ENCODE measurements at regions not wholly inside any gene's neighbourhood (a gene's known extent, or its start where the extent isn't known, plus 50 kb on each side); places are given as distances from the start of the nearest gene placed in this dataset.

DNA sequence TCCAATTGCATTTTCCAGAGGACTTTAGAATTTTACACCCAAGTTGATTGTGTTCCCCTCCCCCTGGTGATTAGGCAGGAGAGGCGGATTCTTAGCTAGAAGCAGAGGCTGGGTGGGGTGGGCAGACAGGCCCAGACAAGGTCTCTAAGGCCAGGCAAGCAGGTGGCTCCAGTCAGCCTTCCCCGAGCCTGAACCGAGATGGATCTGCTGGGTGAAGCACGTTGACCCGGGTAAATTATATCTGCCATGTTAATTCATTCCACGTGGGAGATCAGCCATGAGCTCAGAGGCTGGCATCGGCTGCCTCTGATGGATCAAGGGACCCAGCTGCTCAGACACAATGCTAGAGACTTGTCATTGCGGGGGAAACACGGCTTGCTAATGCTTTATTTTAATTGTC, 159.5 kb upstream of the MAFB start:
- no peak for DNase-seq (ENCODE audit: low spot score in 2 of 2, unreplicated experiment in 2 of 2)
- H3K27me3 Mint-ChIP-seq (ENCODE audit: low read depth): peaks cover 6% of the 10 kb centered on the region
- H3K9me3 Mint-ChIP-seq: peaks cover 8% of the 10 kb centered on the region
- H3K4me3 Mint-ChIP-seq: no peak overlapping the region
- TF ChIP-seq, protein P1, sequence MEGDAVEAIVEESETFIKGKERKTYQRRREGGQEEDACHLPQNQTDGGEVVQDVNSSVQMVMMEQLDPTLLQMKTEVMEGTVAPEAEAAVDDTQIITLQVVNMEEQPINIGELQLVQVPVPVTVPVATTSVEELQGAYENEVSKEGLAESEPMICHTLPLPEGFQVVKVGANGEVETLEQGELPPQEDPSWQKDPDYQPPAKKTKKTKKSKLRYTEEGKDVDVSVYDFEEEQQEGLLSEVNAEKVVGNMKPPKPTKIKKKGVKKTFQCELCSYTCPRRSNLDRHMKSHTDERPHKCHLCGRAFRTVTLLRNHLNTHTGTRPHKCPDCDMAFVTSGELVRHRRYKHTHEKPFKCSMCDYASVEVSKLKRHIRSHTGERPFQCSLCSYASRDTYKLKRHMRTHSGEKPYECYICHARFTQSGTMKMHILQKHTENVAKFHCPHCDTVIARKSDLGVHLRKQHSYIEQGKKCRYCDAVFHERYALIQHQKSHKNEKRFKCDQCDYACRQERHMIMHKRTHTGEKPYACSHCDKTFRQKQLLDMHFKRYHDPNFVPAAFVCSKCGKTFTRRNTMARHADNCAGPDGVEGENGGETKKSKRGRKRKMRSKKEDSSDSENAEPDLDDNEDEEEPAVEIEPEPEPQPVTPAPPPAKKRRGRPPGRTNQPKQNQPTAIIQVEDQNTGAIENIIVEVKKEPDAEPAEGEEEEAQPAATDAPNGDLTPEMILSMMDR (IDR thresholded peaks at IDR 0.05; ENCODE audit: unreplicated experiment): no peak
- H3K4me1 Mint-ChIP-seq: peaks cover 8% of the 10 kb centered on the region
- no peaks in the 10 kb centered on the region for H3K36me3 Mint-ChIP-seq
- H3K27ac Mint-ChIP-seq: no peak overlapping the region

DNA sequence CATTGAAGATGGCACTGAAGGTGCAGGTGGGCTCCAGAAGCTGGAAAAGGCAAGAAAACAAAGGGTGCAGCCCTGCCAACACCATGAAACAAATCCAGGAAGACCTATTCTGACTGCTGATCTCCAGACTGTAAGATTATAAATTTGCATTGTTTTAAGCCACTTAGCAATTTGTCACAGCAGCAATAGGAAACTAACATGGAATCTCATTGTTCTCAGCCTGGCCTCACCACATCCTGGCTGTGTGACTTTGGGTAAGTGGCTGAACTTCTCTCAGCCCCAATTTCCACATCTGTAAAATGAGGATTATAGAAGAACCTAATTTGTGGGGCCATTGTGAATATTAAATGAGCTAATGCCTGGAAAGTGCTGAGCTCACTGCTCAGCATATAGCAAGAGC, 160.4 kb upstream of the MAFB start:
- no peak for DNase-seq (ENCODE audit: low spot score in 2 of 2, unreplicated experiment in 2 of 2)
- peaks cover 8% of the 10 kb centered on the region for H3K4me1 Mint-ChIP-seq
- TF ChIP-seq, protein P1 (IDR thresholded peaks at IDR 0.05; ENCODE audit: unreplicated experiment): no peak
- no peak overlapping the region for H3K27ac Mint-ChIP-seq
- H3K36me3 Mint-ChIP-seq: no peaks in the 10 kb centered on the region
- peaks cover 6% of the 10 kb centered on the region for H3K27me3 Mint-ChIP-seq (ENCODE audit: low read depth)
- no peak overlapping the region for H3K4me3 Mint-ChIP-seq
- H3K9me3 Mint-ChIP-seq: peaks cover 8% of the 10 kb centered on the region

DNA sequence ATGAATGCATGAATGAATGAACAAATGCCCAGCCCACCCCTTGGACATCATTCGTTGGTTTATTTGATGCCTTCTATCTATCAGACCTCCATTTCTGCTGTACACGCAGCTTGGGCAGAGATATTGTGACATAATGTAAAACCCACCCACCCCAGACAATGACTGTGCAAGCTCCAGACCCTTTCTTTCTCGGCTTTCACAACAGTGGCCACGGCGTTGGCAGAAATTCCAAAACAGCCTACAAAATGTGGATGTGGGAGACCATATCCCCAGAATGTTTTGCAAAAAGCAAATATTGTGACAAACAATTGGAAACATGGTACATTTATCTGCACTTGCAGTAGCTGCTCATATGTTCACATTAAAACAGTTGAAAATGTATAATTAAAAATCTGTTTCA, 162.0 kb upstream of the MAFB start:
- Mint-ChIP-seq H3K9me3 (peaks cover under 1% of the 10 kb centered on the region), H3K27me3 (ENCODE audit: low read depth) (peaks cover 16% of the 10 kb centered on the region), H3K27ac (no peak overlapping the region), H3K4me3 (no peak overlapping the region), H3K36me3 (no peaks in the 10 kb centered on the region), H3K4me1 (peaks cover 8% of the 10 kb centered on the region)
- TF ChIP-seq, protein P1 (IDR thresholded peaks at IDR 0.05; ENCODE audit: unreplicated experiment): no peak
- no peak for DNase-seq (ENCODE audit: low spot score in 2 of 2, unreplicated experiment in 2 of 2)

DNA sequence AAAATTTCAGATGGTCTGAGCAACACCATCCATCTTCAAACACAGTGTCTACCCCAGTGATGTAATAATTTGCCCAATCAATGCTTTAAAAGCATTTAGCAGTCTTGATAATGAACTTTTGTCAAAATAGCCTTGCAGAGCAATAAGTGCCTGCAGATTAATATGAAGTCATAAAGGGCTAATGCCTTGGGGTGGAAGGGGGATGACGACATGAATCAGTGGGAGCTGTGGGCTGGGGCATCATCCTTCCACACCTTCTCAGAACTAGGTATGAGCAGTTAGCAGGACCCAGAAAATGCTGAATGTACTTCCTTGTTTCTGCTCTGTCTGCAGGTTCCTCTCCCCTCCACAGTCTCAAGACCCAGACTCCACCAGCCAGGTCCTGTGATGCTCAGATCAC, 166.2 kb upstream of the MAFB start:
- Mint-ChIP-seq H3K4me3 (no peak overlapping the region), H3K36me3 (no peaks in the 10 kb centered on the region), H3K27me3 (ENCODE audit: low read depth) (peaks cover 49% of the 10 kb centered on the region), H3K27ac (no peak overlapping the region), H3K9me3 (no peaks in the 10 kb centered on the region), H3K4me1 (peaks cover 2% of the 10 kb centered on the region)
- TF ChIP-seq, protein P1 (IDR thresholded peaks at IDR 0.05; ENCODE audit: unreplicated experiment): no peak
- no peak for DNase-seq (ENCODE audit: low spot score in 2 of 2, unreplicated experiment in 2 of 2)

DNA sequence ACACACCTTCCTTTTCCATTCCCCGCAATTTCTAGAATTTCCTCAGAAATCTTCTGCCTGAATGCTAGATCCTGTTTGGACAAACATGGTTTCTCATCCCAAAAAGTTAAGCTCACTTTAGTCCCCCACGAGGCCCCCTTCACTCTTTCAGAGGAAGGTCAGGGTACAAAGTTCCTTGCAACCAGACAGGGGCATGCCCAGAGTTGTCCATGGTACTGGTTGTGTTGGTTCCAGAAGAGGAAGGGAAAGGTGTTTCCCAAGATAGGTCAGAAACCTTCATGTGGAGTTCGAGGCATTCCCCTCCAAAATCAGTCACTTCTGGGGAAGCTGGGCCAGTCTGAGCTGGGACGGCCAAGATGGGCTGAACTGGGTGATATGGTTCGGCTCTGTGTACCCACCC, 167.6 kb upstream of the MAFB start:
- no peaks in the 10 kb centered on the region for H3K36me3 Mint-ChIP-seq
- no peaks in the 10 kb centered on the region for H3K9me3 Mint-ChIP-seq
- no peak for DNase-seq (ENCODE audit: low spot score in 2 of 2, unreplicated experiment in 2 of 2)
- H3K4me1 Mint-ChIP-seq: peaks cover 4% of the 10 kb centered on the region
- H3K27ac Mint-ChIP-seq: no peak overlapping the region
- TF ChIP-seq, protein P1 (IDR thresholded peaks at IDR 0.05; ENCODE audit: unreplicated experiment): no peak
- no peak overlapping the region for H3K4me3 Mint-ChIP-seq
- H3K27me3 Mint-ChIP-seq (ENCODE audit: low read depth): peaks cover 49% of the 10 kb centered on the region

DNA sequence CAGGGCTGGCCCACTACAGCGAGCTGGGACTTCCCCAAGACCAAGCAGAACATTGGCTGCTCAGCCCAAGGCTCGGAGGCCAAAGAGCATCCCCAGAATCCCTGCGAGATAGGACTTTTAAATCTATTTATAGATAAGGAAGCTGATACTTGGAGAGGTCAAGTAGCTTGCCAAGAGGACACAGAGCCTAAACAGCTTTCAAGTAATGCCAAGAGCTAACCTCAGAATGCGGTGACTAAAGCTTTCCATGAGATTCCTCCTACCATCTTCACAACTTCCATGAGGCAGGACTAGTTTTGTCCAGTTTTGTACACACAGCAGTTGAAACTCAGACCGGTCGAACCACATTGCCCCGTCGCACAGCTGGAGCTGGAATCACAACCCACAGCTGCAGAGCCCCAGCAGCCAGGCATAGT, 168.1 kb upstream of the TOP1 start:
- Mint-ChIP-seq H3K27me3 (ENCODE audit: low read depth) (peaks cover 45% of the 10 kb centered on the region), H3K9me3 (no peaks in the 10 kb centered on the region), H3K27ac (no peak overlapping the region), H3K36me3 (no peaks in the 10 kb centered on the region), H3K4me3 (no peak overlapping the region), H3K4me1 (peaks cover 3% of the 10 kb centered on the region)
- TF ChIP-seq, protein P1 (IDR thresholded peaks at IDR 0.05; ENCODE audit: unreplicated experiment): no peak
- no peak for DNase-seq (ENCODE audit: low spot score in 2 of 2, unreplicated experiment in 2 of 2)
